HCT116 (cell line): ENCODE measurements at regions not wholly inside any gene's neighbourhood (a gene's known extent, or its start where the extent isn't known, plus 50 kb on each side); places are given as distances from the start of the nearest gene placed in this dataset.
A peak's percentile ranks its signal among the peaks of the same experiment; 100 is the strongest.

Experiments used
- CBX3 ChIP-seq: IDR thresholded peaks from 2 replicates; pipeline ENCODE4 v1.6.1; 2012; ENCODE audit warnings: low read depth
- CTCF ChIP-seq, 3 experiments: fragments of 200-600 bp in 1 of 3; sonication (generic) in 1 of 3; IDR thresholded peaks in 2 of 3; conservative IDR thresholded peaks in 1 of 3; 2 replicates each; pipeline ENCODE4 v1.5.1; 2012 to 2017; ENCODE audit warnings: low read depth in 2 of 3, low read length in 2 of 3, antibody characterized with exemption in 1 of 3, borderline replicate concordance in 1 of 3, control low read depth in 1 of 3, mild to moderate bottlenecking in 1 of 3, mixed read lengths in 1 of 3, mixed run types in 1 of 3, moderate library complexity in 1 of 3; ENCODE audit not compliant: insufficient read depth in 1 of 3
- EZH2 ChIP-seq: fragments of 200-600 bp; sonication (generic); IDR thresholded peaks from 2 replicates; pipeline ENCODE4 v1.6.1; 2017; ENCODE audit warnings: antibody characterized with exemption, mixed run types
- POLR2A ChIP-seq: IDR thresholded peaks from 2 replicates; pipeline ENCODE4 v1.7.0; 2011; ENCODE audit warnings: borderline replicate concordance; ENCODE audit not compliant: insufficient read depth, insufficient read length; ENCODE audit errors: extremely low read depth
- POLR2AphosphoS5 ChIP-seq: IDR thresholded peaks from 2 replicates; pipeline ENCODE4 v1.6.1; 2011; ENCODE audit warnings: mild to moderate bottlenecking, low read depth, low read length, moderate library complexity
- ZNF274 ChIP-seq: fragments of 200-500 bp; sonication (Bioruptor generic); IDR thresholded peaks from 2 replicates; pipeline ENCODE4 v1.6.1; 2014; ENCODE audit warnings: mild to moderate bottlenecking, low read depth, low read length, inconsistent platforms
- TF ChIP-seq, protein P1 (sequence below): IDR thresholded peaks from 2 replicates; pipeline ENCODE4 v1.6.1; 2012
- TF ChIP-seq, protein P2 (sequence below): IDR thresholded peaks from 2 replicates; pipeline ENCODE4 v1.6.1; 2012

DNA sequence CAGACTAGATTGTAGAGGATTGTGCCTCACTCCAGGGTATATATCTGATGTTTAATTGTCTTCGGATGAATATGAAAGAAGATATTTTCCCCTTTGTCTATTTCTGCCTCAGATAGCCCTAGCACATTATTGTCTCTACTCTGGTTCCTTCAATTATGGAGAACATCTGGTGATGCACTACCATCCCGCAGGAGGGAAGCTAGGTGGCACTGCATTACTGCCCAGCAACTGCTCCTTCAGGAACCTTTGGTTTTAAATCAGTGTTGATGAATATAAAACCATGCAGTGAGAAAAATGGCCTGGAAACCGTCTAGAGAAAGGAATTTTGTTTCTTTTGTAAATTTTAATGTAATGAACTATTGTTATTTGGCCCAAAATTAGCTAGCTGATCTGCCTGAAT, 68.5 kb downstream of the GPR88 start:
- TF ChIP-seq, protein P1, sequence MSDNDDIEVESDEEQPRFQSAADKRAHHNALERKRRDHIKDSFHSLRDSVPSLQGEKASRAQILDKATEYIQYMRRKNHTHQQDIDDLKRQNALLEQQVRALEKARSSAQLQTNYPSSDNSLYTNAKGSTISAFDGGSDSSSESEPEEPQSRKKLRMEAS = no peak
- TF ChIP-seq CTCF (IDR thresholded peaks at IDR 0.05 in 2 of 3, conservative IDR thresholded peaks at IDR 0.05 in 1 of 3; ENCODE audit: borderline replicate concordance in 1 of 3, insufficient read depth in 1 of 3, low read depth in 2 of 3, low read length in 2 of 3) = peak; percentile 51 to 52 (median 51)
- no peak for TF ChIP-seq ZNF274
- TF ChIP-seq POLR2A = no peak
- TF ChIP-seq CBX3 = no peak
- no peak for TF ChIP-seq EZH2
- TF ChIP-seq, protein P2, sequence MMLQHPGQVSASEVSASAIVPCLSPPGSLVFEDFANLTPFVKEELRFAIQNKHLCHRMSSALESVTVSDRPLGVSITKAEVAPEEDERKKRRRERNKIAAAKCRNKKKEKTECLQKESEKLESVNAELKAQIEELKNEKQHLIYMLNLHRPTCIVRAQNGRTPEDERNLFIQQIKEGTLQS = no peak
- TF ChIP-seq POLR2AphosphoS5 = no peak
